GM23338 (cell line): ENCODE measurements at regions not wholly inside any gene's neighbourhood (a gene's known extent, or its start where the extent isn't known, plus 50 kb on each side); places are given as distances from the start of the nearest gene placed in this dataset.

Experiments used
- CREB1 ChIP-seq: fragments of 250-450 bp; sonication (Bioruptor Pico); IDR thresholded peaks from 2 replicates; pipeline ENCODE4 v1.5.0; 2020; ENCODE audit warnings: low read depth, mild to moderate bottlenecking, moderate library complexity
- CTCF ChIP-seq, 2 experiments: fragments of 200-600 bp in 1 of 2; sonication (generic) in 1 of 2; conservative IDR thresholded peaks; 2 replicates each; pipeline versions ENCODE4 v1.5.1 to v1.6.1; 2016 to 2017; ENCODE audit warnings: antibody characterized with exemption in 2 of 2, low read depth in 2 of 2, mild to moderate bottlenecking in 2 of 2, moderate library complexity in 1 of 2
- EZH2 ChIP-seq: fragments of 200-600 bp; sonication (generic); IDR thresholded peaks from one replicate; pipeline ENCODE4 v1.8.0; 2017; ENCODE audit warnings: antibody characterized with exemption, mild to moderate bottlenecking, low read depth; ENCODE audit not compliant: unreplicated experiment
- EZH2phosphoT487 ChIP-seq: fragments of 200-600 bp; sonication (generic); IDR thresholded peaks from one replicate; pipeline ENCODE4 v1.8.1; 2018; ENCODE audit warnings: antibody characterized with exemption; ENCODE audit not compliant: unreplicated experiment
- NANOG ChIP-seq: IDR thresholded peaks from 2 replicates; pipeline ENCODE4 v1.6.1; 2016; ENCODE audit warnings: antibody characterized with exemption, borderline replicate concordance
- POLR2AphosphoS5 ChIP-seq: IDR thresholded peaks from 2 replicates; pipeline ENCODE4 v1.6.1; 2016; ENCODE audit warnings: antibody characterized with exemption, low read depth
- REST ChIP-seq: IDR thresholded peaks from one replicate; pipeline ENCODE4 v1.6.1; 2018; ENCODE audit warnings: antibody characterized with exemption; ENCODE audit not compliant: unreplicated experiment
- STAT1 ChIP-seq: IDR thresholded peaks from one replicate; pipeline ENCODE4 v1.6.1; 2016; ENCODE audit warnings: antibody characterized with exemption; ENCODE audit not compliant: unreplicated experiment
- TF ChIP-seq, protein P1 (sequence below): IDR thresholded peaks from 2 replicates; pipeline ENCODE4 v1.6.1; 2016; ENCODE audit warnings: antibody characterized with exemption

- TF ChIP-seq POLR2AphosphoS5: no peak
- no peak for TF ChIP-seq CTCF (conservative IDR thresholded peaks at IDR 0.05; ENCODE audit: low read depth in 2 of 2)
- no peak for TF ChIP-seq EZH2
- no peak for TF ChIP-seq CREB1 (CRISPR knock-in tag)
- TF ChIP-seq, protein P1, sequence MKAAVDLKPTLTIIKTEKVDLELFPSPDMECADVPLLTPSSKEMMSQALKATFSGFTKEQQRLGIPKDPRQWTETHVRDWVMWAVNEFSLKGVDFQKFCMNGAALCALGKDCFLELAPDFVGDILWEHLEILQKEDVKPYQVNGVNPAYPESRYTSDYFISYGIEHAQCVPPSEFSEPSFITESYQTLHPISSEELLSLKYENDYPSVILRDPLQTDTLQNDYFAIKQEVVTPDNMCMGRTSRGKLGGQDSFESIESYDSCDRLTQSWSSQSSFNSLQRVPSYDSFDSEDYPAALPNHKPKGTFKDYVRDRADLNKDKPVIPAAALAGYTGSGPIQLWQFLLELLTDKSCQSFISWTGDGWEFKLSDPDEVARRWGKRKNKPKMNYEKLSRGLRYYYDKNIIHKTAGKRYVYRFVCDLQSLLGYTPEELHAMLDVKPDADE: no peak
- no peak for TF ChIP-seq NANOG
- no peak for TF ChIP-seq STAT1
- TF ChIP-seq REST: no peak
- TF ChIP-seq EZH2phosphoT487: no peak
These were observed 1379.1 kb downstream of the ZPLD1 start for GRCh38 chr3:103813955-103814354.
